Progenitor cell of endocrine pancreas (in vitro differentiated cells): ENCODE measurements at regions not wholly inside any gene's neighbourhood (a gene's known extent, or its start where the extent isn't known, plus 50 kb on each side); places are given as distances from the start of the nearest gene placed in this dataset.

ENCODE experiments used
- DNase-seq: peaks from one replicate; pipeline ENCODE4 v3.0.0; 2021; ENCODE audit warnings: low spot score; ENCODE audit not compliant: unreplicated experiment
- H3K27ac Mint-ChIP-seq: 2 replicates; pipeline ENCODE4 v1.8.0; 2021; ENCODE audit warnings: mild to moderate bottlenecking, moderate library complexity, mixed read lengths
- H3K27me3 Mint-ChIP-seq: 2 replicates; pipeline ENCODE4 v1.8.0; 2021; ENCODE audit warnings: mixed read lengths
- H3K36me3 Mint-ChIP-seq: 2 replicates; pipeline ENCODE4 v1.8.0; 2022; ENCODE audit warnings: mixed read lengths; ENCODE audit not compliant: insufficient read depth
- H3K4me1 Mint-ChIP-seq: 2 replicates; pipeline ENCODE4 v1.8.0; 2021; ENCODE audit warnings: low read depth, mixed read lengths
- H3K4me3 Mint-ChIP-seq: 2 replicates; pipeline ENCODE4 v1.8.0; 2021; ENCODE audit warnings: low read depth, mild to moderate bottlenecking, moderate library complexity, mixed read lengths
- H3K9me3 Mint-ChIP-seq: 2 replicates; pipeline ENCODE4 v1.8.0; 2021; ENCODE audit warnings: low read depth, mixed read lengths
- CTCF ChIP-seq: fragments of 200-600 bp; sonication (generic); IDR thresholded peaks from one replicate; pipeline ENCODE4 v1.5.0; 2021; ENCODE audit warnings: antibody characterized with exemption, mild to moderate bottlenecking; ENCODE audit not compliant: unreplicated experiment

DNA sequence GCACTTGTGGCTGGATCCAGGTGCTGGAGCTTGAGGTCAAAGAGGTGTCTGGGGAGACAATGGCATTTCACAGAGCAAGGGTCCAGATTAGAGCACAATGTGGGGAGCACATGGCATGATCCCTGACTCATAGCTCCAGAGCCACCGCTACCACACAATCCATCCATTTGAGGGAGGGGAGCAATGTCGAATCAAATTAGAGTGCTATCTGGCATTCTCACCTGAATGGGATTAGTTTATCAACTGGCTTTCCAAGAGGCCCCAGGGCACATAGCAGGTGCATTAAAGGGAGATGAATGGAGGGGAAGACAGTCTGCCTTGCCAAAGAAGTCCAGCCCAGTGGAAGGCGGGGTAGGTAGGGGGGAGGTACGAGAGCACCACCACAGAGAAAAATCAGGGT is 194.4 kb upstream of the GPR12 start:
- H3K27ac Mint-ChIP-seq = no peak overlapping the region
- DNase-seq = no peak
- no peaks in the 10 kb centered on the region for H3K36me3 Mint-ChIP-seq
- no peak overlapping the region for H3K4me3 Mint-ChIP-seq
- no peaks in the 10 kb centered on the region for H3K27me3 Mint-ChIP-seq
- no peak for TF ChIP-seq CTCF
- no peaks in the 10 kb centered on the region for H3K9me3 Mint-ChIP-seq
- H3K4me1 Mint-ChIP-seq = peaks cover 58% of the 10 kb centered on the region

GRCh38 chr13:26953291-26953690 is 192.7 kb upstream of the GPR12 start:
- H3K27me3 Mint-ChIP-seq = no peaks in the 10 kb centered on the region
- H3K4me3 Mint-ChIP-seq = no peak overlapping the region
- no peak overlapping the region for H3K27ac Mint-ChIP-seq
- peaks cover 56% of the 10 kb centered on the region for H3K4me1 Mint-ChIP-seq
- no peaks in the 10 kb centered on the region for H3K36me3 Mint-ChIP-seq
- no peak for DNase-seq
- no peak for TF ChIP-seq CTCF
- no peaks in the 10 kb centered on the region for H3K9me3 Mint-ChIP-seq

- H3K27me3 Mint-ChIP-seq = no peaks in the 10 kb centered on the region
- no peak for TF ChIP-seq CTCF
- H3K9me3 Mint-ChIP-seq = no peaks in the 10 kb centered on the region
- no peak overlapping the region for H3K27ac Mint-ChIP-seq
- no peak for DNase-seq
- no peak overlapping the region for H3K4me3 Mint-ChIP-seq
- peaks cover 55% of the 10 kb centered on the region for H3K4me1 Mint-ChIP-seq
- no peaks in the 10 kb centered on the region for H3K36me3 Mint-ChIP-seq
These were observed 192.1 kb upstream of the GPR12 start for GRCh38 chr13:26952551-26953143.

GRCh38 chr13:26951581-26952177 is 191.1 kb upstream of the GPR12 start:
- no peak for DNase-seq
- no peaks in the 10 kb centered on the region for H3K27me3 Mint-ChIP-seq
- H3K27ac Mint-ChIP-seq = no peak overlapping the region
- no peaks in the 10 kb centered on the region for H3K36me3 Mint-ChIP-seq
- H3K9me3 Mint-ChIP-seq = no peaks in the 10 kb centered on the region
- TF ChIP-seq CTCF = no peak
- H3K4me3 Mint-ChIP-seq = no peak overlapping the region
- H3K4me1 Mint-ChIP-seq = peaks cover 48% of the 10 kb centered on the region

DNA sequence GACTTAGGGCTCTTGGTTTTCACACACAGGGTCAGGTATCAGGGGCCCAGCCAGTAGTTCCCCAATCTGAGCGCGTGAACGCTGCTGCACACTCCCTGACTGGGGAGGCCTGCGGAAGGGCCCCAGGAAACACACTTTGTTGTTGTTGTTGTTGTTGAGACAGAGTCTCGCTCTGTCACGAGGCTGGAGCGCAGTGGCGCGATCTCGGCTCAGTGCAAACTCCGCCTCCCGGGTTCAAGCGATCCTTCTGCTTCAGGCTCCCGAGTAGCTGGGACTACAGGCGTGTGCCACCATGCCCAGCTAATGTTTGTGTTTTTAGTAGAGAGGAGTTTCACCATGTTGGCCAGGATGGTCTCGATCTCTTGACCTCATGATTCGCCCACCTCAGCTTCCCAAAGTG is 190.4 kb upstream of the GPR12 start:
- H3K4me1 Mint-ChIP-seq = peaks cover 41% of the 10 kb centered on the region

More for the DNA sequence above, 190.4 kb upstream of the GPR12 start:
- no peak overlapping the region for H3K4me3 Mint-ChIP-seq
- H3K36me3 Mint-ChIP-seq = no peaks in the 10 kb centered on the region
- no peaks in the 10 kb centered on the region for H3K9me3 Mint-ChIP-seq
- DNase-seq = no peak
- no peaks in the 10 kb centered on the region for H3K27me3 Mint-ChIP-seq
- H3K27ac Mint-ChIP-seq = no peak overlapping the region
- no peak for TF ChIP-seq CTCF
